Mesendoderm (in vitro differentiated cells): ENCODE measurements at regions not wholly inside any gene's neighbourhood (a gene's known extent, or its start where the extent isn't known, plus 50 kb on each side); places are given as distances from the start of the nearest gene placed in this dataset.
"Not testable (repeated sequence)": the region's sequence is repeated elsewhere in the genome, so short reads cannot be mapped to it uniquely, and the experiment has no call there.

Experiments used
- DNase-seq: peaks from one replicate; pipeline ENCODE4 v3.0.0; 2013
- H2AK5ac ChIP-seq: 2 replicates; pipeline ENCODE4 v1.6.1; 2013; ENCODE audit warnings: low read length, inconsistent platforms
- H2BK120ac ChIP-seq: 2 replicates; pipeline ENCODE4 v1.6.1; 2013; ENCODE audit warnings: low read depth, mild to moderate bottlenecking, low read length, moderate library complexity, mixed read lengths
- H2BK15ac ChIP-seq: replicated peaks from 2 replicates; pipeline ENCODE4 v1.6.1; 2013; ENCODE audit warnings: low read depth, mild to moderate bottlenecking, moderate library complexity
- H2BK5ac ChIP-seq: 2 replicates; pipeline ENCODE4 v1.6.1; 2013; ENCODE audit warnings: low read length, inconsistent platforms
- H3K18ac ChIP-seq: 2 replicates; pipeline ENCODE4 v1.6.1; 2013; ENCODE audit warnings: mild to moderate bottlenecking, low read length, mixed read lengths
- H3K23ac ChIP-seq: one replicate; pipeline ENCODE4 v1.6.1; 2013; ENCODE audit warnings: low read length
- H3K27ac ChIP-seq: 2 replicates; pipeline ENCODE4 v1.5.1; 2013; ENCODE audit warnings: low read depth, mild to moderate bottlenecking, inconsistent platforms, low read length, moderate library complexity
- H3K27me3 ChIP-seq: 2 replicates; pipeline ENCODE4 v1.6.1; 2013; ENCODE audit warnings: low read length, control low read depth, mild to moderate bottlenecking, inconsistent platforms; ENCODE audit not compliant: insufficient read depth, poor library complexity
- H3K36me3 ChIP-seq: 2 replicates; pipeline ENCODE4 v1.6.1; 2013; ENCODE audit warnings: low read length, inconsistent platforms; ENCODE audit not compliant: control insufficient read depth, insufficient read depth
- H3K4ac ChIP-seq: one replicate; pipeline ENCODE4 v1.6.1; 2013; ENCODE audit warnings: low read depth, mild to moderate bottlenecking, low read length, moderate library complexity
- H3K4me1 ChIP-seq: 2 replicates; pipeline ENCODE4 v1.6.1; 2013; ENCODE audit warnings: low read depth, low read length, inconsistent platforms; ENCODE audit not compliant: control insufficient read depth
- H3K4me2 ChIP-seq: 2 replicates; pipeline ENCODE4 v1.6.1; 2013; ENCODE audit warnings: low read length
- H3K4me3 ChIP-seq: 2 replicates; pipeline ENCODE4 v1.5.1; 2013; ENCODE audit warnings: mild to moderate bottlenecking, low read length
- H3K56ac ChIP-seq: one replicate; pipeline ENCODE4 v1.6.1; 2013; ENCODE audit warnings: low read length
- H3K79me1 ChIP-seq: 2 replicates; pipeline ENCODE4 v1.6.1; 2013; ENCODE audit warnings: low read length, inconsistent platforms
- H3K79me2 ChIP-seq: 2 replicates; pipeline ENCODE4 v1.6.1; 2013; ENCODE audit warnings: mild to moderate bottlenecking, low read length; ENCODE audit not compliant: control insufficient read depth, insufficient read depth
- H3K9ac ChIP-seq: 2 replicates; pipeline ENCODE4 v1.6.1; 2013; ENCODE audit warnings: low read length, inconsistent platforms
- H4K5ac ChIP-seq: one replicate; pipeline ENCODE4 v1.6.1; 2013; ENCODE audit warnings: low read length
- H4K8ac ChIP-seq: one replicate; pipeline ENCODE4 v1.6.1; 2013; ENCODE audit warnings: low read depth, mild to moderate bottlenecking, control low read depth, low read length, moderate library complexity
- WGBS: extraction: QIAGEN DNeasy Blood & Tissue Kit; methylation state at CpG from one replicate; pipeline ENCODE4 v1.1.7; 2013; ENCODE audit warnings: low lambda C conversion rate, missing lambda C conversion rate; ENCODE audit not compliant: insufficient coverage; ENCODE audit errors: extremely low coverage; 5-methylcytosine and 5-hydroxymethylcytosine counted together

DNA sequence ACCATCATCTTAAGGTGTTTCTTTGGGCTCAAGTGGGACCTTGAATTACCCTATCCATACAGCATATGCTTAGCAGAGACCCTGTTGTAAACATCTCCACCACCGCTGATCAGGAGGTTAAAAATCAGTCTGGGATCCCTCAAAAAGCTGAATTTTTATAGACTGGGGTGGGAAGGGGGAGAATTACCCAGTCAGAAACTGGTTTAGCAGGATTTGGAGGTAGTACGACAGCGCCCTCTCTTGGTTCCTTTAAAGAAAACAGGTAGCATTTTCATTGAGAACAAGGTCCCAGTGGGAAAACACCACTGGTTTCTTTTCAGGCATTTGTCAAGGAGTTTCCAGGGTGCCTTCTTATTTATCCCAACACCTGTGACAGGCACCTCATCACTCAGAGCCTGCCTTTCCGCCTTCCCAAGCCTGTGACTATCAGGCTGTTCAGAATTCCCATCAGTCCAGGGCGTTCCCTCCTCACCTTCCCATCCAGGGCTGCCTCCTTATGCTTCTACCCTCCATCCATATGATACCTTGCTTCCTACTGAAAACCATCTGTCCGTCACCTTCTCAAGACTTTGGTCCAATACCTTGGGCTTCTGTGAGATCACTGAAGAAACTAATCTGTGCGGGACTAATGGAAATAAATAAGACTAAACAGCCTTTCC is 203.8 kb upstream of the RAI14 start:
- no peaks in the 10 kb centered on the region for H3K79me2 ChIP-seq
- no peak overlapping the region for H3K56ac ChIP-seq
- H3K23ac ChIP-seq, result no peak overlapping the region
- no CpG with 5 or more reads among the region's 7 CpGs for WGBS
- H3K9ac ChIP-seq, result no peak overlapping the region
- H3K36me3 ChIP-seq, result no peaks in the 10 kb centered on the region
- no peaks in the 10 kb centered on the region for H3K79me1 ChIP-seq
- no peak overlapping the region for H2BK120ac ChIP-seq
- no peak overlapping the region for H3K4me2 ChIP-seq
- H2BK15ac ChIP-seq, result no peak overlapping the region
- peak overlapping the region; percentile 54 for H2BK5ac ChIP-seq
- no peak overlapping the region for H3K4me3 ChIP-seq
- no peak overlapping the region for H2AK5ac ChIP-seq
- H3K27me3 ChIP-seq, result no peaks in the 10 kb centered on the region
- no peak overlapping the region for H3K18ac ChIP-seq
- peak; percentile 64 for DNase-seq
- no peak overlapping the region for H4K8ac ChIP-seq
- no peak overlapping the region for H3K27ac ChIP-seq
- no peak overlapping the region for H4K5ac ChIP-seq
- H3K4me1 ChIP-seq, result peaks cover 3% of the 10 kb centered on the region
- no peak overlapping the region for H3K4ac ChIP-seq

DNA sequence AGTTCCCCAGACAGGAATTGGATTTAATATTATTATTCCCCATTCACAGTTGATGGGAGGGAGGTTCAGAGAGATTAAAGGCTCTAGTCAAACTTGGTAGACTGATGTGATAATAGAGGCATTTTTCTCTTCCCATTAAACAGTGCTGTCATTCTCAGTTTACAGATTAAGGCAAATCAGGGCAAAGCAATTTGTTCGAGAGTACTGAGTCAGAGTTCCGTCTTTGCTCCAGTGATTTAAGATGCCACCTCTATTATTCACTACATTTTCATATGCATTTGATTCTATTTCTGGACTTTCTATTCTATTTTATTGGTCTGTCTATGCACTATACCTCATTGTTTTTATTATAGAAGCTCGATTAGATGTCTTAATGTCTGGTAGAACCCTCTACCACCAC is 201.0 kb upstream of the RAI14 start:
- Histone ChIP-seq H3K79me2 (no peaks in the 10 kb centered on the region), H3K27ac (no peak overlapping the region), H3K36me3 (no peaks in the 10 kb centered on the region), H2BK120ac (no peak overlapping the region), H4K8ac (no peak overlapping the region), H3K4ac (no peak overlapping the region), H3K79me1 (no peaks in the 10 kb centered on the region), H3K4me2 (no peak overlapping the region), H2BK5ac (no peak overlapping the region), H2BK15ac (no peak overlapping the region), H2AK5ac (no peak overlapping the region), H3K4me1 (peaks cover 3% of the 10 kb centered on the region), H3K9ac (no peak overlapping the region), H3K18ac (no peak overlapping the region), H3K23ac (no peak overlapping the region), H3K4me3 (no peak overlapping the region), H3K27me3 (no peaks in the 10 kb centered on the region), H4K5ac (no peak overlapping the region), H3K56ac (no peak overlapping the region)
- no CpG with 5 or more reads among the region's 3 CpGs for WGBS
- DNase-seq, result no peak

DNA sequence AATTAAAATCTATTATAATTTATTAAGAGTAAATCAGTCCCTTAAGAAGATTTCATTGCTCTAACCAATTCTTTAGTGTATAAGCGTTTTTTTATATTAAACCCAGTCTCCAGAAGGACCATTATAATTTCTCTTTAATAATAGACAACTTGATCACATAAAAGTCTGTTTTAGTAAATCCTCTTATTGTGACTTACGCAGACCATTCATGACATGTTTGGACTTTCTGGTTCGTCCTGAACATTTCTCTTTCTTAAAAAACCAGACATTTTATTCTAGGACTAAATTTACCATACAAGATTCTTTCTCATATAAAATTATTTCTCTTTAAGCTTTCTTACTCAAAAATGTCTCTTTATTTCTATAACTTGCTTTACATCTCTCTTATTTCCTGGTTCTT is 196.2 kb upstream of the RAI14 start:
- no peak overlapping the region for H3K18ac ChIP-seq
- H3K4ac ChIP-seq, result no peak overlapping the region
- H3K9ac ChIP-seq, result no peak overlapping the region
- H3K4me1 ChIP-seq, result no peaks in the 10 kb centered on the region
- H2AK5ac ChIP-seq, result no peak overlapping the region
- H2BK120ac ChIP-seq, result no peak overlapping the region
- no peak overlapping the region for H3K27ac ChIP-seq
- no peak overlapping the region for H4K5ac ChIP-seq
- no CpG with 5 or more reads among the region's 3 CpGs for WGBS
- no peaks in the 10 kb centered on the region for H3K27me3 ChIP-seq
- no peak overlapping the region for H2BK15ac ChIP-seq
- H3K79me1 ChIP-seq, result no peaks in the 10 kb centered on the region
- no peak overlapping the region for H4K8ac ChIP-seq
- H2BK5ac ChIP-seq, result no peak overlapping the region
- no peak overlapping the region for H3K4me2 ChIP-seq
- no peak overlapping the region for H3K56ac ChIP-seq
- no peaks in the 10 kb centered on the region for H3K79me2 ChIP-seq
- peak; percentile 62 for DNase-seq
- H3K36me3 ChIP-seq, result no peaks in the 10 kb centered on the region
- no peak overlapping the region for H3K23ac ChIP-seq
- no peak overlapping the region for H3K4me3 ChIP-seq

DNA sequence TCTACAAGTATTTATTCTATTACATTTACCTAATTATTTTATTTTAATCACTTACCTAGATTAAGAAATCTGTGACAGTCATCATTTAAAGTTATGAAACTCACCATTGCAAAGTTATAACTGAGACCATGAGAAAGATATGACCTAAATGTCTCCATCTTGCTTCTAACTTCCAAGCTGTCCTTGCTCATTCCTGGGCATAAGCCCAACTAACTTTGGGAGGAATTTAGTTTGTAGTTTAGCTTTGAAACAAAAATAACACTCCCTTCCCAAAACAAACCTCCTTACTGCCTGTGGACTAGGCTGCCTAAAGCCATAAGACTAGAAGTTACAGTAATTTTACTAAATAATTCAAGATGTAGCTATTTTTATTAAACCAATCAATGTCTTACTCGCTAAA is 195.6 kb upstream of the RAI14 start:
- Histone ChIP-seq H4K5ac (no peak overlapping the region), H3K36me3 (no peaks in the 10 kb centered on the region), H3K79me2 (no peaks in the 10 kb centered on the region), H2AK5ac (no peak overlapping the region), H3K9ac (no peak overlapping the region), H3K27ac (no peak overlapping the region), H3K4ac (no peak overlapping the region), H3K4me3 (no peak overlapping the region), H3K79me1 (no peaks in the 10 kb centered on the region), H3K23ac (no peak overlapping the region), H3K27me3 (no peaks in the 10 kb centered on the region), H2BK5ac (no peak overlapping the region), H4K8ac (no peak overlapping the region), H3K4me2 (no peak overlapping the region), H2BK15ac (no peak overlapping the region), H3K56ac (no peak overlapping the region), H3K4me1 (no peaks in the 10 kb centered on the region), H2BK120ac (no peak overlapping the region), H3K18ac (no peak overlapping the region)
- WGBS, result no CpG with 5 or more reads among the region's 1 CpG
- no peak for DNase-seq

DNA sequence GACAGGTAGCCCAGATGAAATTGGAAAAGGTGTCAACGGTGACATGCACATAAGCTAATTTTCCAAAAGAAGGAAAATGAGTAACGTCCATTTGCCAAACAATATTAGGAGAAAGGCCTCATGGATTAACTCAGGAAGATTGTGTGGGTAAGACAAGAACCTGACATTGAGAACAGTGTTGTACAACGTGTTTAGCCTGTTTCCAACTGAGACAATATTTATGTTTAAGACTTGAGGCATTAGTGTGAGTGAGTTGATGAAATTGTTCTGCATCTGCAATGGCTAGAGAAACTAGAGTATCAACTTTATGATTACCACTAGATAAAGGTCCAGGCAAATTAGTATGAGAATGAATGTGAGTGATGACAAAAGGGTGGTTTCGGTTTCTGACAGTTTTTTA is 191.3 kb upstream of the RAI14 start:
- H3K79me2 ChIP-seq, result no peaks in the 10 kb centered on the region
- H3K4me3 ChIP-seq, result no peak overlapping the region
- H3K23ac ChIP-seq, result no peak overlapping the region
- H3K4ac ChIP-seq, result no peak overlapping the region
- H3K27ac ChIP-seq, result no peak overlapping the region
- no peaks in the 10 kb centered on the region for H3K27me3 ChIP-seq
- H3K9ac ChIP-seq, result no peak overlapping the region
- no peak overlapping the region for H3K4me2 ChIP-seq
- no CpG with 5 or more reads among the region's 4 CpGs for WGBS
- no peak overlapping the region for H2BK5ac ChIP-seq
- no peak overlapping the region for H3K18ac ChIP-seq
- DNase-seq, result no peak
- H3K79me1 ChIP-seq, result no peaks in the 10 kb centered on the region
- no peak overlapping the region for H2AK5ac ChIP-seq
- no peaks in the 10 kb centered on the region for H3K4me1 ChIP-seq
- no peak overlapping the region for H4K8ac ChIP-seq
- H3K36me3 ChIP-seq, result no peaks in the 10 kb centered on the region
- H2BK15ac ChIP-seq, result no peak overlapping the region
- no peak overlapping the region for H3K56ac ChIP-seq
- no peak overlapping the region for H4K5ac ChIP-seq
- no peak overlapping the region for H2BK120ac ChIP-seq

DNA sequence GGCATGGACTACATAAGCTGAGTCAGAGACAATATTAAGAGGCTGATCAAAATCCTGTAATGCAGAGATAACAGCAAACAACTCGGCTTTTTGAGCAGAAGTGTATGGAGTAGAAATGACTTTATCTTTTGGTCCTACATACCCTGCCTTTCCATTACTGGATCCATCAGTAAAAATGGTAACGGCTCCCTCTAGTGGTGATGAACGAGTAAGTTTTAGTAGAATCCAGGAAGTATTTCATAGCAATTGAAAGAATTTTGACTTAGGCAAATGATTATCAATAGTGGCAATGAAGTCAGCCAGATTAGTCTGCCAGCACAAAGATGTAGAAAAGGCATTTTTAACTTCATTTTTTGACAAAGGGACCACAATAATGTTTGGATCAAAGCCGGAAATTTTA is 190.8 kb upstream of the RAI14 start:
- H3K79me1 ChIP-seq, H3K79me2 ChIP-seq, H3K4ac ChIP-seq, H2AK5ac ChIP-seq, H3K4me3 ChIP-seq, H3K18ac ChIP-seq, H3K56ac ChIP-seq, H2BK15ac ChIP-seq, H3K36me3 ChIP-seq, H3K27ac ChIP-seq, H3K9ac ChIP-seq, H3K27me3 ChIP-seq, H4K8ac ChIP-seq, H3K23ac ChIP-seq, H2BK120ac ChIP-seq, H4K5ac ChIP-seq, H3K4me1 ChIP-seq, H3K4me2 ChIP-seq, H2BK5ac ChIP-seq: not testable (repeated sequence)
- WGBS, result no CpG with 5 or more reads among the region's 4 CpGs
- peak; percentile 47 for DNase-seq
